PC-9 (cell line): ENCODE measurements at regions not wholly inside any gene's neighbourhood (a gene's known extent, or its start where the extent isn't known, plus 50 kb on each side); places are given as distances from the start of the nearest gene placed in this dataset.

Experiments used
- CTCF ChIP-seq: fragments of 200-600 bp; sonication (generic); conservative IDR thresholded peaks from 2 replicates; pipeline ENCODE4 v1.6.1; 2017; ENCODE audit warnings: mixed run types, antibody characterized with exemption, mild to moderate bottlenecking, moderate library complexity
- EZH2 ChIP-seq: fragments of 200-600 bp; sonication (generic); IDR thresholded peaks from 2 replicates; pipeline ENCODE4 v1.8.0; 2017; ENCODE audit warnings: antibody characterized with exemption, low read depth

- no peak for TF ChIP-seq CTCF
- TF ChIP-seq EZH2, result no peak
Measured at GRCh38 chr9:107087222-107087621, 195.9 kb upstream of the RAD23B start.
